ENCODE measurements at regions not wholly inside any gene's neighbourhood (a gene's known extent, or its start where the extent isn't known, plus 50 kb on each side); places are given as distances from the start of the nearest gene placed in this dataset.

- Histone ChIP-seq H2BK12ac (ENCODE audit: insufficient read length, low read depth, low read length) (no peak overlapping the region), H4K20me1 (ENCODE audit: control insufficient read depth, insufficient read depth, insufficient read length) (no peaks in the 10 kb centered on the region), H2BK15ac (ENCODE audit: low read depth, low read length) (no peak overlapping the region)
These were observed 369.6 kb downstream of the FAT3 start for GRCh38 chr11:92594251-92594650.

More at GRCh38 chr11:92594251-92594650, 369.6 kb downstream of the FAT3 start:
- no peak overlapping the region for H4K8ac ChIP-seq (replicated peaks; ENCODE audit: insufficient read length, low read depth, low read length)
- Mint-ChIP-seq H3K4me1 (no peaks in the 10 kb centered on the region), H3K4me3 (no peak overlapping the region), H3K9me3 (no peaks in the 10 kb centered on the region), H3K27me3 (ENCODE audit: low read depth) (no peaks in the 10 kb centered on the region), H3K36me3 (ENCODE audit: insufficient read depth in 1 of 3, low read depth in 3 of 3) (peaks cover 0 to 3% (median 0%) of the 10 kb centered on the region in 3 experiments; a peak in 3 of 7 replicates), H3K27ac (no peak overlapping the region)
- no peaks in the 10 kb centered on the region for H3K23me2 ChIP-seq (ENCODE audit: insufficient read length, low read depth, low read length, poor library complexity, severe bottlenecking)
- no peaks in the 10 kb centered on the region for H3K27me3 ChIP-seq (ENCODE audit: insufficient read depth, low read length)
- DNase-seq, result no peak
- H2BK20ac ChIP-seq (ENCODE audit: low read depth, low read length, poor library complexity, severe bottlenecking), result no peak overlapping the region
- no peak overlapping the region for H3K18ac ChIP-seq (ENCODE audit: insufficient read length, low read depth, low read length)
- H3K4me1 ChIP-seq (ENCODE audit: insufficient read depth, low read length), result no peaks in the 10 kb centered on the region
- H4K91ac ChIP-seq (ENCODE audit: insufficient read length, low read depth, low read length), result no peak overlapping the region
- no peaks in the 10 kb centered on the region for H3K9me3 ChIP-seq (ENCODE audit: control insufficient read depth, low read depth, low read length)
- no peak overlapping the region for H3K56ac ChIP-seq (ENCODE audit: insufficient read length, low read depth, low read length)
- no peak overlapping the region for H2AK5ac ChIP-seq (ENCODE audit: insufficient read length, low read length)
- no peak overlapping the region for H2AFZ ChIP-seq (ENCODE audit: low read length)
- no peak overlapping the region for H3K14ac ChIP-seq (ENCODE audit: insufficient read depth, low read length)
- no peak overlapping the region for H4K5ac ChIP-seq (ENCODE audit: insufficient read length, low read depth, low read length)
- H2BK120ac ChIP-seq (ENCODE audit: low read depth, low read length, poor library complexity, severe bottlenecking), result no peak overlapping the region
- H2BK5ac ChIP-seq (ENCODE audit: insufficient read length, low read length), result no peak overlapping the region
- H3K4ac ChIP-seq (ENCODE audit: low read depth, low read length), result no peak overlapping the region
- H3K23ac ChIP-seq (ENCODE audit: insufficient read length, low read depth, low read length), result no peak overlapping the region
- H3K9ac ChIP-seq (ENCODE audit: extremely low read depth, insufficient read length, low read length), result no peak overlapping the region
- H3K79me2 ChIP-seq (ENCODE audit: insufficient read depth, low read length), result no peaks in the 10 kb centered on the region
- no peak for TF ChIP-seq CTCF (conservative IDR thresholded peaks at IDR 0.05)
- no peak overlapping the region for H3K27ac ChIP-seq (ENCODE audit: insufficient read length, low read depth, low read length)
- no peak overlapping the region for H3K4me2 ChIP-seq (ENCODE audit: insufficient read depth, insufficient read length, low read length)
- H3K79me1 ChIP-seq (ENCODE audit: insufficient read depth, low read depth, low read length, poor library complexity, severe bottlenecking), result no peaks in the 10 kb centered on the region
- no peak overlapping the region for H3T11ph ChIP-seq (ENCODE audit: low read length)
